Stimulated activated CD8-positive, alpha-beta memory T cell treated with anti-CD3 and anti-CD28 coated beads, Interleukin-15, amount 100 ng/mL, for 4 hours (primary cell): ENCODE measurements at regions not wholly inside any gene's neighbourhood (a gene's known extent, or its start where the extent isn't known, plus 50 kb on each side); places are given as distances from the start of the nearest gene placed in this dataset.

Experiments
- DNase-seq, 2 donors: peaks; one replicate each; pipeline ENCODE4 v3.0.0-alpha.2; 2020; ENCODE audit warnings: low read depth in 2 of 2

GRCh38 chr14:105841022-105842009 is 314.9 kb downstream of the TMEM121 start:
- DNase-seq: no peak

DNA sequence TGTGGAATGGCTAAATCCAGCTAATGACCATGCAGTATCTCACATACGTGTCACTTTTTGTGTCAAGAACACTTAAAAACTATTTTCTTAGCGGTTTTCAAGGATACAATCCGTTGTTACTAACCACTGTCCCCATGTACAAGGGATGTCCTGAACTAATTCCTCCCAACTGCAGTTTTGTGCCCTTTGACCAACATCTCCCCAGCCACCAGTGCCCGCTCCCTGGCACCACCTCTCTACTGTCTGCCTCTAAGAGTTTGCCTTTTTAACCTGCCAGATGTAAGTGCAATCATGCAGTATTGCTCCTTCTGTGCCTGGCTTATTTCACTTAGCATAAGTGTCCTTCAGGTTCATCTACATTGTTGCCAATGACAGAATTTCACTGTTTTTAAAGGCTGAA is 315.7 kb downstream of the TMEM121 start:
- DNase-seq: no peak

DNA sequence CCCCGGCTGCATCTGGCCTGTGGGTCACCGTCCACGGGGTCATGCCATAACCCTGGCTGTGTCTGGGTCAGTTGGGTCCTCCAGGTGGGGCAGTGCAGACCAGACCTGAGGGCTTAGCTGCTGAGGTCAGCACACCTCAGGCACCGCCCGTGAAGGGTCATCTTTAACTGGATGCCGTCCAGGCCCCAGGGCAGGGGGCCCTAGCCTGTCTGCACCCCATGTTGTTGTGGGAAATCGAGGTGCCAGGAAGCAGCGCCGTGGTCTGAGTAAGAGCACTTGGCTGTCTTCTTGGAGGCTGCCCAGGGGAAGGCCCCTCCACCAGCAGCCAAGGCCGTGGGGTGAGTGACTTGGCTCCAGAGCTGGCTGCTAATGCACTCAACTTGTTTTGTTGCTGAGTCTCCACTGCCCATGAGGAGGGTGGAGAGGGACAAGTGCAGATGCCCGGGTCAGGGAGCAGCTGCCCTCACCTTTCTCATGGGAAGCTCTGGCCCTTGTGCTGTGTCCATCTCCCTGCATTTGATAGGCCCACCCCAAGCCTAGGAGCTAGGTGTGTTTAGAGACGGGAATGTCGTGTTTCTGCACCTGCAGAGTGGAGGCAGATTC is 317.2 kb downstream of the TMEM121 start:
- no peak for DNase-seq

DNA sequence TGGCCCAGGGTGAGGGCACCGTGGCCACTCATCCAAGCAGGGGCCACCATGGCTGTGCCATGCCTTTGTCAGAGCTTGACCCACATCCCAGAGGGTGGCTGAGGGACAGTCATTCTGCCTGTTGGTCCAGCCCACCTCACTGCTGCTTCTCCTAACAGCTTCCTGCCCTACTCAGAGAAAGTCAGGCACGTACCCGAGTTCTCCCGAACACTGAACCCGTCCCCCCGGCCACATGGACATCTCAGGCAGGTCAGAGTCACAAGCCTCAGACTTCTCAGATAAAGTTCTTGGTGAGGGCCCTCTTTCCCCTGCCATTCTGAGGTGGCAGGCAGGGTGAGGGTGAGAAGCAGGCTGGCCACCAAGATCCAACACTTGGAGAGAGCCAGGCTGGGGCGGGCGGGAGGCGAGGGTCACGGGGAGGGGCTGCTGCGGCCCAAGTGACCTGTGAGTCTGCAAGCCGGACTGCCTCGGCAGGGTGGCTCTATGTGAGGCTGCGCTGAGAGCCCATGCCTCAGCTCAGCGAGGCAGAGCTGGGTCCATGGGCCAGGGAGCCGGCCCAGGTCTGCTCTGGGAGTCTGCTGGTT is 317.8 kb downstream of the TMEM121 start:
- no peak for DNase-seq

DNA sequence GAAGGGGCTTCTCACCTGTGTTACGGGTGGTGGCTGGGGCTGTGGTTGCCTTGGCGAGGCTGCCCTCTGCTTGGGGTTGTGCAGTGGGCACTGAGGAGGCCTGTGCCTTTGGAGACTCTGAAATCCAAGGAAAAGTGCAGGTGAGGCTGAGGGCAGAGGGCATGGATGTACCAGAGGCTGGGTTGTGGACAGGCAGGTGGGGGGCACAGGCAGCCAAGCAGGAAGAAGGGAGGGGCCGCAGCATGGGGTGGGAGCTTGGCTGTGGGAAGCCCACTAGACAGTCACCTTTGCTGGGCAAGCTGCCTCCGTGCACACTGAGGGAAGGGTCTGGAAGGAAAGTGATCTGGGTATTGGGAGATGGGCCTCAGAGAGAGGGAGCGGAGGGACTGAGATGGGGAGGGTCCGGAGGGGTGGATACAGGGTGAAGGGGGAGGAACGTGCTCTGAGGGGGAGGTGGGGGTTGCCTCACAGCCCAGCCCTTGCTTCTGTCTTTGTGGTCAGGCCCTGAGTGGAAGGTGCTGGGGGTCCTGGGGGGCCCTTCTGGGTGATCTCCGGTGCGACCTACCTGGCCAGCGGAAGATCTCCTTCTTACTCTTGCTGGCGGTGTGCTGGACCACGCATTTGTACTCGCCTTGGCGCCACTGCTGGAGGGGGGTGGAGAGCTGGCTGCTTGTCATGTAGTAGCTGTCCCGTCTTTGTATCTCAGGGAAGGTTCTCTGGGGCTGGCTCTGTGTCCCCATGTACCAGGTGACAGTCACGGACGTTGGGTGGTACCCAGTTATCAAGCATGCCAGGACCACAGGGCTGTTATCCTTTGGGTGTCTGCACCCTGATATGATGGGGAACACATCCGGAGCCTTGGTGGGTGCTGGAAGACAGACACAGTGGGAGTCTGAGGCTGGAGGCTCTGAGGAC is 318.7 kb downstream of the TMEM121 start:
- DNase-seq: no peak

- DNase-seq: no peak
Measured at GRCh38 chr14:105845725-105846309, 319.4 kb downstream of the TMEM121 start.

DNA sequence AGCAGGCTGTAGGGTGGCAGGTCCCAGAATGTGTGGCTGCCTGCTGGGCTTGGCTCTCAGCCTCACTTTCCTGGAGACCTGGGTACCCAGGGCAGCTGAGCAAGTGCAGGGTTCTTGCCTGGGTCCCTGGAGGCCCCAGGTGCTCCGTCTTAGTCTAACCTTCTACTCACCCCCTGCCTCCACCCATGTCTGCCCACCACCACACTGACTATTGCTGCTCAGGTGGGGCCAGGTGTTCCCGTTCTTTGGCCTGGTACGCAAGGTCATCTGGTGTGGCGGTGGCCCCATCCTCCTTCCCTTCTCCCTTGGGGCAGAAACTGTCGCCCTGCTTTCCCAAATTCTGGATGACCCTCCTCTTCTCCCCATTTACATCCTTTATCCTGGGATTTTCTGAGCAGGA is 319.9 kb downstream of the TMEM121 start:
- no peak for DNase-seq

GRCh38 chr14:105847400-105847799 is 321.0 kb downstream of the TMEM121 start:
- no peak for DNase-seq

DNA sequence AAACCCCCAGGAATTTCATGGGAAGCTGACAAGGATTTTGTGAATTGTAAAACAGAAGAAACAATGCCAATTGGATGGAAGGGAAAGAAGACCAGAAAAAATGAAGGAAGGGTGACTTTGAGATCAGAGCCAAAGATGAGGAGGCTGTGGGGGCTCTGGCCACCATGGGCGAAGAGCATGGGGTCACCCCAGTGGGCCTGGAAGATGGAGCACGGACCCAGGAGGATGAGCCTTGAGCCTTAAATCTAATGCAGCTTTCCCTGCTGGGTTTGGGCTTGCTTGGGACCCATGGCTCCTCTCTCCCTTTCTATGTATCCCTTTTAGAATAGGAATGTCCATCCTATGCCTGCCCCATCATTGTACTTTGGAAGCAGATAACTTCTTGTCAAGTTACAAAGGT is 322.2 kb downstream of the TMEM121 start:
- no peak for DNase-seq

- DNase-seq: no peak
Measured at GRCh38 chr14:105849933-105850626, 323.7 kb downstream of the TMEM121 start.

DNA sequence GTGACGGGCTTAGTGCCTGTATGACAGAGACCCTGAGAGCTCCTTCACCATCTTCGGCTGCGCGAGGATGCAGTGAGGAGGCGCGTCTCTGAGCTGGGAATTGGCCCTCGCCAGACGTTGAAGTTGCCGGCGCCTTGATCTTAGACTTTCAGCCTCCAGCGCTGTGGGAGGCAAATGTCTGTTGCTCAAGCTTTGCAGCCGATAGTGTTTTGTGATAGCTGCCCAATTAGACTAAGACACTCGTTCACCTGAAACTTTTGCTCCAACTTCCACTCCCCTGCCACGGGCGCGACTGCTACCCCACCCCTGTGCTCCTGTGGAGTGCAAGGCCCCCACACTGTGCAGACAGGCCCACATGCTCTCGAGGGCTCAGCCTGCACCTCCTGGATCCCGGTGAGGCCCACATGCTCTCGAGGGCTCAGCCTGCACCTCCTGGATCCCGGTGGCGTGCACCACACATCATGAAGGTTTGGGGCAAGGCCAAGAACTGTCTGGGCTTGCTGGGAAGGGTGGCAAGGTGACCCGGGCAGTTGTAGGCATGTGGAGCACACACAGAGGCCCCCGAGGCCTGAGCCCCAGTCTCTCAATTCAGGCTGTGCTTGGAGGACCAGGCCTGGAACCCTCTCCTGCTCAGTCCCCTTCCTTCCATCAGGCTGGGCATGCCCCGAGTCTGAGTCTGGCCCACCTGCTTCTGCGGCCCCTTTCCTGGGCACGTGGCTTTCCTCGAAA is 324.6 kb downstream of the TMEM121 start:
- no peak for DNase-seq

DNA sequence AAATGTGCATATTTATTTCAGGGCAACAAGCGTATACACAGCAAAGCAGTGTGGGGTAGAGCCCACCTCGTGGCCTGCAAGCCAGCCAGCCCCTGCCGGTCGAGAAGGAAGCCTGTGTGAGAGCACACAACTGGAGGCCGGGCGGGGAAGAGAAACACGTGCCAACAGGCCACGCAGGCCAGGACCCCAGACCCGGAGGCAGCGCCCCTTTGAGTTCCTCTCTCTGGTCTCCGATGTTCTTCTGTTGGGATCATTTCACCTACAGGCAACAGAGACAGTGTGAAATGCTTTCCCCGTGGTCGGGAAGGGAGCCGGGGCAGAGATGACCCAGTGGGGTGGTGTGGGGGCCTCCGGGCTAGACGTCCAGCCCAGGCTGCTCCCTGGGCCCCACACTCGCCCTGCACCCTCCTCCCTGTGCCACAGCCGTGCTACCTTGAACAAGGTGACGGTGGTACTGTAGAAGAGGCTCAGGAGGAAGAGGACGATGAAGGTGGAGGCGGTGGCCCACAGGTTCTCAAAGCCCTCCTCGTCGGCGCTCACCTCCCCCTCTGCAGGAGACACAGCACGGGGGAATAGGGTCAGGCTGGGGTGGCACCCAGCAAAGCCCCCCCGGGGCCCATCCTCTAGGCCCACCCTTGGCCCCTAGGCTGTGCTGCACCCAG is 325.5 kb downstream of the TMEM121 start:
- DNase-seq: no peak

DNA sequence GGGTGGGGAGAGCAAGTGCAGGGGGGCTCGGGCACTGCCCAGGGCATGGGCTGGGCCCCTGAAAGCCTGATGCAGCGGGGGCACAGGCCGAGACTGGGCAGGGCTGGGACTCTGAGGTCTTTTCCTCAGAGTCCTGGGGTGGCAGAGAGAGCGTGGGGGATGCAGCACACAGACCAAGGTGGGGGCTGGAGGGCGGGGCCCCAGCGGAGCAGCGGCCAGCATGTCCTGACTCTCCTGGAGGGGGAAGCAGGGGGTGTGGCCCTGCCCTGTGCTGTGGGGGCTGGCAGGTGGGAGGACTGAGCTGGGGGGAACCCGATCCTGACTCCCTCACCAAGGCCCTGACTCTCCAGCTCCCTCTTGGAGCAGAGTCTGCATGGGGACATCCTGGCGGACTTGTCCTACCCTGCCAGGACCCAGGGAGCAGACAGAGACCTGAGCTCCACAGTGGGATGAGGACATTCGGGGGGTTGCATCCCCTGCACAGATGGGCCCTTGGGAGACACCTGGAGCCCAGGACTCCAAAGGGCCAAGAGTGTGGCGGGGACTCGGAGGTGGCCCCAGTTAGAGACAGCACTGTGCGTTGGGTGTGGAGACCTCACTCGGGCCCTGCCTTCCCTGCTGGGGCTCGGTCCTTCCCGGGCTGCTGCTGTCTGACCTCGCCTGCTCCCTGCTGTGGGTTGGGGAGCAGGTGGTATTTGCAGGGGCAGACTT is 326.1 kb downstream of the TMEM121 start:
- no peak for DNase-seq

DNA sequence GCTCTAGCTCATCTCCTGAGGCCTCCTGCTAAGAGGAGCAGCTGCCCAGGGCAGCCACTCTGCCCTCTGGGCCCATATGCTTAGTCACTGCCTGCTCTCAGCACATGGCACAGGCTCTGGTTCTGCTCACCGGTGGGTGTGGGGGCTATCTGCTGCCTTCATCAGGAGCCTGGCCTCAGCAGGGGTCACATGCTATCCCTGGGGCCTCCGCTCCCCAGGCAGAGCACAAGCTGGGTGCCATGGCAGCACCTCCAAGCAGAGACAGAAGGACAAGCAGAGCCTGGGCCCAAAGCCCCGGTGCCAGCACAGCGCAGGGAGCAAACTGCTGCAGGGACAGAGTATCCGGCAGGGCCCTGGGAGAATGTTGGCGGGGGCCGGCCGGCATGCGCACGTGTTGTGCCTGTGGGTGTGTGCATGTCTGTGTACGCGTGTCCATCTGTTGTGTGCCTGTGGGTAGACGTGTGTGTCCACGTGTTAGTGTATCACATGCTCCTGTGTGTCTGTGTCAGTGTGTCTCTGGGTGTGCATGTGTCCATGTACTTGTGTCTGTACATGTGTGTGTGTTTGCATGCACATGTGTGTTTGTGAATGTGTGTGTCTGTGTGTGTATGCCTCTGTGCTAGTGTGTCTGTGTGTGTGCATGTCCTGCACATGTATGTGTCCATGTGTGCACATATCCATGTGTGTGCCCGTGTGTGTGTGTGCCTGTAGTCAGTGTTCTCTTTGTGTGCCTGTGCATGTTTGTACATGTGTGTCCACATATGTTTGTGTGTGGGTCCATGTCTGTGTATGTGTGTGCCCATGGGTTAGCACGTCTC is 326.9 kb downstream of the TMEM121 start:
- DNase-seq: no peak

- DNase-seq: no peak
Measured at GRCh38 chr14:105853907-105854599, 327.7 kb downstream of the TMEM121 start.

DNA sequence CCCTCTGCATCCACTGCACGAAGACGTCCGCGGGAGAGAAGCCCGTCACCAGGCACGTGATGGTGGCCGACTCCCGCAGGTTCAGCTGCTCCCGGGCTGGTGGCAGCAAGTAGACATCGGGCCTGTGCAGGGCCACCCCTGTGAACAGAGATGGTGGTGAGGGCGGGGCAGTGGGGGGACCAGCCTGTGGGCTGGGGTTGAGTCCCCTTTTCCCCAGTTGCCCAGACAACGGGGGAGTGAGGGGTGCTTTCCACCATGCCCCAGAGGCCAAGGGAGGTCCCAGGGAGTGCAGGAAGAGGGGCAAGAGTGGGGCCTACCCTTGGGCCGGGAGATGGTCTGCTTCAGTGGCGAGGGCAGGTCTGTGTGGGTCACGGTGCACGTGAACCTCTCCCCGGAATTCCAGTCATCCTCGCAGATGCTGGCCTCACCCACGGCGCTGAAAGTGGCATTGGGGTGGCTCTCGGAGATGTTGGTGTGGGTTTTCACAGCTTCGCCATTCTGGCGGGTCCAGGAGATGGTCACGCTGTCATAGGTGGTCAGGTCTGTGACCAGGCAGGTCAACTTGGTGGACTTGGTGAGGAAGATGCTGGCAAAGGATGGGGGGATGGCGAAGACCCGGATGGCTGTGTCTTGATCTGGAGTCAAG is 328.3 kb downstream of the TMEM121 start:
- DNase-seq: no peak
